KBM-7 (cell line): ENCODE measurements at regions not wholly inside any gene's neighbourhood (a gene's known extent, or its start where the extent isn't known, plus 50 kb on each side); places are given as distances from the start of the nearest gene placed in this dataset.

Experiments used
- DNase-seq: peaks from one replicate; pipeline ENCODE4 v3.0.0-alpha.2; 2015
- in situ Hi-C: fragments of 300-500 bp; cut with MboI; formaldehyde crosslinking; loops from 2 replicates; pipeline ENCODE4 v1.14.3; 2020; ENCODE audit warnings: low sequenced_read_pairs, low pct_unique_long_range_greater_than_20kb, mixed read lengths

- in situ Hi-C loops = no loop called here
- no peak for DNase-seq
Measured at GRCh38 chr3:144185276-144185675, 213.7 kb downstream of the DIPK2A start.

DNA sequence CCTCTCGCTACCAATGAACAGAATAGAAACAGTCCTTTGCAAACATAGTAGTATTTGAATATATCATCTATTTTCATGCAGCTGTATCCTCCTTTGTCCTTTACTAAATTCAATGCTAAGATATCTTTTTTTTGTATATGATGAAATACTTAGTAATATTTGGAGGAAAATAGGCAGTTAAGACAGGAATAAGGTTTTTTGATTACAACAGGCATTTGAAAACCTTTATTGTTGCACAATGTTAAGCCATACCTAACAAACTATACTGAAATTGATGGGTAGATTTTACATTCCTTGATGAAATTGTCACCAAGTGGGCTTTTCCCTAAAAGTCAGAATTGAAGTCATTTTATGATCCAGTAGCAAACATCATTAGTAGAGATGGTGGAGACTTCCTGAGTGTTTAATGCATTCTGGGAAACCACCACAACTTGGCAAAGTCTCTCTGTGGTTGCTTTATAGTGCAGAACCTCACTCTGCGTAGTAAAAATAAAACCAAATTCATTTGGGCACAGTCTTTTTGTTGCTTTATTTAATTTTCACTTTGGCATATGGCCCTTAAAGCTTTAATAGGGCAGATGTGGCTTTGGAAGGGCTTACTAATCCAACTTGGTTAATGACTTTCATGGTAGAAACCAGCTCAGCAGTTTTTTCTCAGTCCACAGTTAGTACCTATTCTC is 216.0 kb downstream of the DIPK2A start:
- no peak for DNase-seq
- in situ Hi-C loops = no loop called here

DNA sequence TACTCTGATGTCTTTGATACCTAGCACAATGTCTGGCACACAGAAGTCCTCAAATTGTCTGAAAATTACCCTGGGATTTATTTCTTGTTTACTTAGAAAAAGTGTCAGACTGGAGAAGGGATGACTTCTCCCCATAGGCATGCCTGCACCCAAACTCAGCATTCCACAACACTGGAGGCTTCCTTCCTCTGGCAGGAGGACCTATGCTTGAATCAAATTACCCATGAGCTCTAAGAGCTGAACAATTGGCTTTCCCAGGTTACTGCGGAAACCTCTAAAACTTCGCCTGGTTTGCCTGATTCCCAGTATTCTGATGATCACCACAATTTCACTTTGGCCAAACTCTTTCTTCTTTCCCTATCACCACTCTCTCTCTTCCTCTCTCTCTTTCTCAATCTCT is 217.4 kb downstream of the DIPK2A start:
- in situ Hi-C loops = no loop called here
- no peak for DNase-seq

GRCh38 chr3:144197116-144197515 is 225.5 kb downstream of the DIPK2A start:
- DNase-seq = no peak
- in situ Hi-C loops = no loop called here

DNA sequence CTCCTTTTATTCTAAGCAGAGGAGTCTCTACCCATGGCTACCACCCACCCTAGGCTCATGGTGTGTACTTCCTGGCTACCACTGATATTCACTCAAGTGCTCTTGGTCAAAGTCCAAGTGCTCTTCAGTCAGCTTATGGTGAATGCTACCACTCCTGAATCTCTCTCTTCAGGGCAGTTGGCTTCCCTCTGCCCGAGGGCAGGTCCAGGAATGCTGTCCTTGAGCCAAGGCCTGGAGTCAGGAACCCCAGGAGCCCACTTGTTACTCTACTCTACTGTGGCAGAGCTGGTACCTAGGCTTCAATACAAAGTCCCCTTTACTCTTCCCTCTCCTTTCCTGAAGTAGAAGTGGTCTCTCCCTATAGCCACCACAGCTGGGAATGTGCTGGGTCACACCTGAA is 226.0 kb downstream of the DIPK2A start:
- no peak for DNase-seq
- in situ Hi-C loops = no loop called here

GRCh38 chr3:144200004-144200403 is 228.4 kb downstream of the DIPK2A start:
- in situ Hi-C loops = no loop called here
- DNase-seq = no peak

- in situ Hi-C loops = no loop called here
- no peak for DNase-seq
Measured at GRCh38 chr3:144200466-144200865, 228.8 kb downstream of the DIPK2A start.

DNA sequence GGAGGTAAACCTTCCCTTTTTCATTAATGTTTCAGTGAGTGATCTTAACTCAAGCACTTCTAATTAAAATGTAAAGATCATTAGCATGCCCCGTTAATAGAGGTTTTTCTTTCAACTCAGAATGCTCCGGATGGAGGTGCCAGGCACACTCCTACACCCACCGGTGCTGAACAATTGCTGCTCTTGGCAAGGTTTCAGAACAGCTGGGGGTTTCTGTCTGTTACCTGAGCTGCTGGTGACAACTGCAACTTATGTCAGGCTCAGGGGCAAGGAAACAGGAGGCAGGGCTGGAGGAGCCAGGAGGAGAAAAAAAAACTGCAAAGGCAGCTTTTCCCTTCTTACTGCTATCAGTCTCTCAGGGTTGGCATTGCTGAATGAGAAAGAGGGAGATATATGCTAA is 250.1 kb downstream of the DIPK2A start:
- in situ Hi-C loops = no loop called here
- no peak for DNase-seq

- in situ Hi-C loops = no loop called here
- DNase-seq = no peak
Measured at GRCh38 chr3:144229330-144229729, 257.7 kb downstream of the DIPK2A start.

DNA sequence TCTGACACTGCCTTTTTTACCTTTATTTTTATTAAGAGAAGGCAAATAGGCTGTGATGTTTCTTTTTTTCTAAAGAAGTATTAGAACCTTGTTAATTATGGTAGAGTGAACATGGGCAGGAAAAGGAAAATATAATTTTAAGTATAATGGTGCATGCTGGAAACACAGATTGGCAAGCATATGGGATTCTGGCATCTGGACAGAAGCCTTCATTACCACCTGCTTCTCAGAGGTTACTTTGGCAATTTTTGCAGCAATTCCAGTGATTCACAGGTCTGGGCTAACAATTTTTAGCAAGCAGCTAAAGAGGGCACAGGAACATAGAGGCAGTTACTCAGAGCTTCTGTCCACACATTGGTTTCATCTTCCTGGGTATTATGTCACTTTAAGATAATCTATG is 258.3 kb downstream of the DIPK2A start:
- DNase-seq = no peak
- in situ Hi-C loops = no loop called here

- in situ Hi-C loops = no loop called here
- DNase-seq = no peak
Measured at GRCh38 chr3:144235489-144235888, 263.9 kb downstream of the DIPK2A start.

- no peak for DNase-seq
- in situ Hi-C loops = no loop called here
Measured at GRCh38 chr3:144237351-144237750, 265.7 kb downstream of the DIPK2A start.

DNA sequence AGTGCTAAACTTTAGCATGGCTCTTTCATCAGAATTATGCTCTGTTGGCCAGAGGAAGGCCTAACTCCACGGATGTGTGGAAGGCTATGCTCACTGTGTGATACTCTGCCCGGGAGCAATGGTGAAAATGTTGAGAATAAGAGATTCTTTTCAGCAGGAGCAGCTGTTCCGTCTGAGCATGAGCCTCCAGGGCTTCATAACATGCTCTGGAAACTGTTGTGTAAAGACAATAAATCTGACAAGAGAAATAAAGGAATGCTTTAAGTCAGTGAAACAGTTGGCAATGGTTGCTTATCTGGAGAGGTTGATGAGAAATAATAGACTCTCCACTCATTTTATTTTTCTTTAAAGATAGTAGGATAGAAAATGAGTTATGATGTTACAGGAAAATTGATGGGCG is 269.8 kb downstream of the DIPK2A start:
- in situ Hi-C loops = no loop called here
- DNase-seq = no peak

- in situ Hi-C loops = no loop called here
Measured at GRCh38 chr3:144242747-144243146, 271.1 kb downstream of the DIPK2A start.

GRCh38 chr3:144244662-144245061 is 273.0 kb downstream of the DIPK2A start:
- in situ Hi-C loops = no loop called here
- DNase-seq = no peak

More at GRCh38 chr3:144242747-144243146, 271.1 kb downstream of the DIPK2A start:
- no peak for DNase-seq

DNA sequence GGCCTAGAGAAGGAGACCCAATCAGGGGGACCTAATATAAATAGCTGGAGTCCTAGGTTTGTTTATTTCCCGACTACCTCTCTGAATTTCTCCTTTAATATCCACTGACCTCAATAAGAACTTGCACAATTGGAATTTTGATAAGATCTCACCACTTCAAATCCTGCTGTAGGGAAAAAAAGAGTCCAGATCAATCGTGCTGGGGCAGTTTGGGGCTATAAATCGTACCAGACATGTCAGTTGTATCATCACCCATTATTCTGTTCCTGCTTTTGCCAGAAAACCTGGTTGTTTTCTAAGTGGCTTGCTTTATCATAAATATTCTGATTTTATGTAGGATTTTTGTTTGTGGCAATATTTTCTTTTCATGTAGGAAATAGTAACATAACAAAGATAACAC is 281.3 kb downstream of the DIPK2A start:
- in situ Hi-C loops = no loop called here
- no peak for DNase-seq

DNA sequence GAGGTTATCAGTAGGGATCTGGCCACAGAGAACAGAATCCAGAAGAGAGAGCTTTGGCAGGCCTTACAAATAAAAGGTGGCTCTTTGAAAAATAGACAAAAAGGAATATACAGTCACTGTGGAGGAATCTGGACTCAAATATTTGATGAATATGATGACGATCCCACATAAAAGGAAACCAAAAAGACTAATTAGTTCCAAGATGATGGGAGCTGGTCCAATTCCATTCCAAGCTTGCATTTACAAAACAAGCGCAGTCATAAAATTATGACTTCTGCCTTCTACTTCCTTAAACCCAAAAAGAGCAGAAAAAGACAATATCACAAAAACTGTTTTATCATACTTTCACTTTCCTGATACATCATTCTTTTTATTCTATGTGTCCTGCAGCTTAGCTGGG is 285.8 kb downstream of the DIPK2A start:
- DNase-seq = no peak
- in situ Hi-C loops = no loop called here

DNA sequence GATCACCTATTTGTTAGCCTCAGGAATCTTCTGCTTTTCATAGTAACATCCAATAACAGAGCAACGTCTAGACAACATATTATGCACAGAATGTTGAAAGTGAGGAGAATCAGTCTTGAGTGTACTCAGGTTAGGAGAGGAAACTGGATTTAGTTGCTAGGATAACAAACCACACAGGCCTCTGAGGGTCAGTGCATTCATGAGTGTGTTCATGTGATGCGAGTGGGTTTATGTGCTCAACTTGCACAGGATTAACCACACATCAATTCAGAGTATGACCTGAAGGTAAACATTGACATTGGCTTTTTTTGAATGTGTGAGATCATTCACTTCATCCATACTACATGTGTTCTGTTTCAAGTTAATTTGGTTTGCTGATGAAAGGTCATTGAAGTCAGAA is 287.6 kb downstream of the DIPK2A start:
- in situ Hi-C loops = no loop called here
- no peak for DNase-seq

GRCh38 chr3:144263706-144264105 is 292.1 kb downstream of the DIPK2A start:
- DNase-seq = no peak
- in situ Hi-C loops = no loop called here

DNA sequence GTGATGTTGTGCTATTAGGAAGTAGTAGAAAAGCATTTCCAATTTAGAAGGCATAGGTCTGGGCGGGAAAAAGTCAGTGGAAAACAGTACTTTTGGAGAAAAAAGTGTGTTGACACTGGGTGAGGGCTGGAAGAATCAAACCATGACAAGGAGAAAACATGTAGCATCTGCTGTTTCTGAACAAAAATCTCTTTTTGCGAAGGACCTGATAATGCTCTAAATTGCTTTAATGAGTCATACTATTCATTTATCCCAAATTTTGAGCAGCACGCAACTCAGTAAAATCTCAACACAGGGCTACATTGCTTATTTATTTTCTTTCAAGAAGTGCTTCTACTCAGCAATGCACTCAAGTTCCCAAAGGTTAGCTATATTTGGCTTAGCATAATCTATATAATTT is 292.7 kb downstream of the DIPK2A start:
- DNase-seq = no peak
- in situ Hi-C loops = no loop called here

- in situ Hi-C loops = no loop called here
- no peak for DNase-seq
Measured at GRCh38 chr3:144264794-144265193, 293.2 kb downstream of the DIPK2A start.
